H1 (cell line): ENCODE measurements at regions not wholly inside any gene's neighbourhood (a gene's known extent, or its start where the extent isn't known, plus 50 kb on each side); places are given as distances from the start of the nearest gene placed in this dataset.

Experiments
- CTCF ChIA-PET: fragments of 300-600 bp; sonication (Branson Sonifier 250); formaldehyde crosslinking; loops from one replicate; lab custom pipeline; 2021; ENCODE audit not compliant: partially characterized antibody; lab: Charles Lee
- POLR2A ChIA-PET: fragments of 300-600 bp; sonication (Branson Sonifier 250); formaldehyde crosslinking; loops from one replicate; lab custom pipeline; 2021; ENCODE audit warnings: inconsistent platforms; ENCODE audit not compliant: partially characterized antibody; lab: Charles Lee
- DNase-seq, 2 experiments: peaks; one replicate each; pipeline versions ENCODE4 v3.0.0 to v3.0.0-alpha.2; 2010 to 2022; ENCODE audit warnings: low spot score in 2 of 2, low read depth in 1 of 2, mixed read lengths in 1 of 2
- FAIRE-seq: peaks from 2 replicates; lab custom pipeline; 2011; peaks lifted over from hg19 to GRCh38; lab: Jason Lieb, UNC
- H2AFZ ChIP-seq: 2 replicates; pipeline ENCODE4 v1.8.1; 2012; ENCODE audit warnings: low read length, inconsistent platforms
- H2AK5ac ChIP-seq: 2 replicates; pipeline ENCODE4 v1.6.1; 2013; ENCODE audit warnings: low read depth, low read length
- H2BK120ac ChIP-seq: replicated peaks from 2 replicates; pipeline ENCODE3; 2013; ENCODE audit warnings: low read depth, low read length, inconsistent platforms
- H2BK12ac ChIP-seq: 2 replicates; pipeline ENCODE4 v1.6.1; 2013; ENCODE audit warnings: low read depth, low read length
- H2BK15ac ChIP-seq: 2 replicates; pipeline ENCODE4 v1.6.1; 2013; ENCODE audit warnings: low read length
- H2BK20ac ChIP-seq: 2 replicates; pipeline ENCODE4 v1.6.1; 2013; ENCODE audit warnings: low read length
- H2BK5ac ChIP-seq: 2 replicates; pipeline ENCODE4 v1.6.1; 2013; ENCODE audit warnings: low read depth, low read length
- H3K14ac ChIP-seq: 2 replicates; pipeline ENCODE4 v1.6.1; 2013; ENCODE audit warnings: inconsistent platforms; ENCODE audit not compliant: insufficient read length
- H3K18ac ChIP-seq: 2 replicates; pipeline ENCODE4 v1.6.1; 2013; ENCODE audit warnings: low read length; ENCODE audit errors: extremely low read depth
- H3K23ac ChIP-seq: 2 replicates; pipeline ENCODE4 v1.6.1; 2013; ENCODE audit warnings: inconsistent platforms; ENCODE audit not compliant: insufficient read length
- H3K23me2 ChIP-seq: 2 replicates; pipeline ENCODE4 v1.6.1; 2013; ENCODE audit warnings: low read depth, low read length
- H3K27ac ChIP-seq: 2 replicates; pipeline ENCODE4 v1.6.1; 2011; ENCODE audit warnings: low read depth, low read length, inconsistent platforms
- H3K27me3 ChIP-seq, 4 experiments: replicated peaks in 1 of 4; 1 replicate in 1 of 4; 2 replicates in 3 of 4; pipeline versions ENCODE4 v1.6.1 to v1.8.1; 2011 to 2013; ENCODE audit warnings: low read length in 3 of 4, mild to moderate bottlenecking in 3 of 4, inconsistent platforms in 2 of 4, mixed read lengths in 2 of 4, moderate library complexity in 1 of 4; ENCODE audit not compliant: control insufficient read depth in 3 of 4, insufficient read depth in 3 of 4; ENCODE audit errors: extremely low read depth in 1 of 4
- H3K36me3 ChIP-seq, 4 experiments: 2 replicates each; pipeline versions ENCODE4 v1.6.1 to v1.8.1; 2011 to 2013; ENCODE audit warnings: mild to moderate bottlenecking in 4 of 4, low read length in 3 of 4, moderate library complexity in 2 of 4, control low read depth in 1 of 4, inconsistent platforms in 1 of 4; ENCODE audit not compliant: insufficient read depth in 4 of 4, control insufficient read depth in 2 of 4
- H3K4ac ChIP-seq: replicated peaks from 2 replicates; pipeline ENCODE3; 2013; ENCODE audit warnings: low read length, low read depth, mixed read lengths, inconsistent platforms; ENCODE audit not compliant: insufficient read length
- H3K4me1 ChIP-seq, 4 experiments: replicated peaks in 1 of 4; 1 replicate in 1 of 4; 2 replicates in 3 of 4; pipeline versions ENCODE4 v1.6.1 to v1.8.1; 2011 to 2013; ENCODE audit warnings: low read length in 3 of 4, inconsistent platforms in 2 of 4, mixed read lengths in 1 of 4; ENCODE audit not compliant: insufficient read depth in 4 of 4, control insufficient read depth in 3 of 4
- H3K4me2 ChIP-seq, 2 experiments: 2 replicates each; pipeline versions ENCODE4 v1.6.1 to v1.8.1; 2011 to 2013; ENCODE audit warnings: low read depth in 2 of 2, low read length in 2 of 2, control low read depth in 1 of 2, inconsistent platforms in 1 of 2, mild to moderate bottlenecking in 1 of 2; ENCODE audit not compliant: insufficient read depth in 1 of 2
- H3K4me3 ChIP-seq, 4 experiments: fragments of 200-600, 300-600 bp in 1 of 4; sonication (generic), shearing (Covaris generic), sonication (Bioruptor Twin) in 1 of 4; 2 replicates each; pipeline versions ENCODE4 v1.5.1 to v1.8.1; 2011 to 2016; ENCODE audit warnings: low read length in 4 of 4, low read depth in 3 of 4, control low read depth in 2 of 4, inconsistent platforms in 2 of 4, mild to moderate bottlenecking in 2 of 4, mixed read lengths in 1 of 4, moderate library complexity in 1 of 4; ENCODE audit not compliant: insufficient read depth in 2 of 4; ENCODE audit errors: extremely low read depth in 1 of 4
- H3K56ac ChIP-seq: replicated peaks from 2 replicates; pipeline ENCODE3; 2013; ENCODE audit warnings: low read depth, mild to moderate bottlenecking, mixed read lengths, low read length, inconsistent platforms; ENCODE audit not compliant: insufficient read length
- H3K79me1 ChIP-seq: 2 replicates; pipeline ENCODE4 v1.6.1; 2013; ENCODE audit warnings: low read depth, low read length, control low read depth
- H3K79me2 ChIP-seq, 2 experiments: 2 replicates each; pipeline versions ENCODE4 v1.6.1 to v1.8.1; 2012 to 2013; ENCODE audit warnings: low read length in 2 of 2, mild to moderate bottlenecking in 2 of 2, inconsistent platforms in 1 of 2; ENCODE audit not compliant: insufficient read depth in 2 of 2, control insufficient read depth in 1 of 2
- H3K9ac ChIP-seq, 4 experiments: replicated peaks in 1 of 4; 1 replicate in 1 of 4; 2 replicates in 3 of 4; pipeline versions ENCODE4 v1.6.1 to v1.8.1; 2011 to 2013; ENCODE audit warnings: low read depth in 3 of 4, low read length in 3 of 4, control low read depth in 2 of 4, mild to moderate bottlenecking in 2 of 4, moderate library complexity in 2 of 4, inconsistent platforms in 1 of 4; ENCODE audit errors: extremely low read depth in 1 of 4
- H3K9me3 ChIP-seq, 2 experiments: 2 replicates each; pipeline versions ENCODE4 v1.6.1 to v1.8.1; 2012 to 2013; ENCODE audit warnings: mild to moderate bottlenecking in 2 of 2, moderate library complexity in 2 of 2, control low read depth in 1 of 2, inconsistent platforms in 1 of 2, low read depth in 1 of 2, low read length in 1 of 2, mixed read lengths in 1 of 2; ENCODE audit not compliant: insufficient read depth in 2 of 2
- H4K20me1 ChIP-seq, 2 experiments: replicated peaks in 1 of 2; 2 replicates each; pipeline versions ENCODE3 to v1.8.1; 2011 to 2013; ENCODE audit warnings: inconsistent platforms in 2 of 2, low read length in 2 of 2, mild to moderate bottlenecking in 1 of 2; ENCODE audit not compliant: insufficient read depth in 2 of 2, control insufficient read depth in 1 of 2
- H4K5ac ChIP-seq: 2 replicates; pipeline ENCODE4 v1.6.1; 2013; ENCODE audit warnings: low read length, low read depth, mixed read lengths, inconsistent platforms; ENCODE audit not compliant: insufficient read length
- H4K8ac ChIP-seq: 2 replicates; pipeline ENCODE4 v1.8.0; 2013; ENCODE audit warnings: mild to moderate bottlenecking, moderate library complexity, low read length, inconsistent platforms; ENCODE audit not compliant: insufficient read depth; ENCODE audit errors: extremely low read depth
- H4K91ac ChIP-seq: replicated peaks from 2 replicates; pipeline ENCODE3; 2013; ENCODE audit warnings: low read length, mixed read lengths, inconsistent platforms; ENCODE audit not compliant: insufficient read length
- BACH1 ChIP-seq: IDR thresholded peaks from 2 replicates; pipeline ENCODE4 v1.6.1; 2012; ENCODE audit warnings: low read length, improper control_type of control experiment
- FOSL1 ChIP-seq: IDR thresholded peaks from 2 replicates; pipeline ENCODE4 v1.6.1; 2011; ENCODE audit warnings: mild to moderate bottlenecking, low read depth, low read length, moderate library complexity; ENCODE audit not compliant: insufficient read depth
- GABPA ChIP-seq: IDR thresholded peaks from 2 replicates; pipeline ENCODE4 v1.6.1; 2011; ENCODE audit warnings: mild to moderate bottlenecking, low read length, moderate library complexity, borderline replicate concordance; ENCODE audit not compliant: insufficient read depth
- GTF2F1 ChIP-seq: IDR thresholded peaks from 2 replicates; pipeline ENCODE4 v1.6.1; 2012; ENCODE audit warnings: low read depth, low read length, improper control_type of control experiment, borderline replicate concordance
- HDAC2 ChIP-seq, 2 experiments: fragments of 300-600 bp in 1 of 2; sonication (generic) in 1 of 2; IDR thresholded peaks; 2 replicates each; pipeline ENCODE4 v1.6.1; 2011 to 2012; ENCODE audit warnings: low read depth in 2 of 2, low read length in 2 of 2, mild to moderate bottlenecking in 2 of 2, moderate library complexity in 2 of 2, borderline replicate concordance in 1 of 2, inconsistent platforms in 1 of 2
- JUND ChIP-seq: IDR thresholded peaks from 2 replicates; pipeline ENCODE4 v1.6.1; 2011; ENCODE audit warnings: mild to moderate bottlenecking, improper control_type of control experiment, low read length
- RAD21 ChIP-seq, 2 experiments: IDR thresholded peaks in 1 of 2; conservative IDR thresholded peaks in 1 of 2; 2 replicates each; pipeline ENCODE4 v1.6.1; 2011; ENCODE audit warnings: low read depth in 2 of 2, low read length in 2 of 2, improper control_type of control experiment in 1 of 2, inconsistent platforms in 1 of 2, mild to moderate bottlenecking in 1 of 2, moderate library complexity in 1 of 2
- RBBP5 ChIP-seq: IDR thresholded peaks from 2 replicates; pipeline ENCODE4 v1.7.1; 2012; ENCODE audit warnings: low read depth, mild to moderate bottlenecking, inconsistent platforms, low read length, moderate library complexity, borderline replicate concordance
- RXRA ChIP-seq: IDR thresholded peaks from 2 replicates; pipeline ENCODE4 v1.6.1; 2011; ENCODE audit warnings: low read depth, mild to moderate bottlenecking, low read length, moderate library complexity; ENCODE audit not compliant: insufficient read depth
- SP1 ChIP-seq: IDR thresholded peaks from 2 replicates; pipeline ENCODE4 v1.6.1; 2011; ENCODE audit warnings: low read depth, low read length
- SUZ12 ChIP-seq: fragments of 200-600 bp; sonication (generic); IDR thresholded peaks from 2 replicates; pipeline ENCODE4 v1.6.1; 2012; ENCODE audit warnings: mild to moderate bottlenecking, inconsistent platforms, low read length, moderate library complexity, mixed read lengths
- TEAD4 ChIP-seq: IDR thresholded peaks from 2 replicates; pipeline ENCODE4 v1.6.1; 2012; ENCODE audit warnings: low read depth, low read length, inconsistent platforms, mixed read lengths
- ZNF274 ChIP-seq: IDR thresholded peaks from 2 replicates; pipeline ENCODE4 v1.7.0; 2012; ENCODE audit warnings: low read length, borderline replicate concordance; ENCODE audit errors: extremely low read depth
- WGBS, 2 experiments: shearing (Covaris generic) in 1 of 2; methylation state at CpG; one replicate each; pipeline versions ENCODE4 v1.1.6 to v1.1.7; 2013 to 2015; ENCODE audit warnings: low lambda C conversion rate in 2 of 2, mixed read lengths in 2 of 2, inconsistent platforms in 1 of 2, low coverage in 1 of 2, missing lambda C conversion rate in 1 of 2; ENCODE audit not compliant: insufficient replicate concordance in 2 of 2, insufficient coverage in 1 of 2, insufficient read length in 1 of 2; ENCODE audit errors: extremely low coverage in 1 of 2, missing lambda C conversion rate in 1 of 2; 5-methylcytosine and 5-hydroxymethylcytosine counted together
- TF ChIP-seq, protein P1 (sequence below): IDR thresholded peaks from 2 replicates; pipeline ENCODE4 v1.6.1; 2011; ENCODE audit warnings: low read depth, mild to moderate bottlenecking, low read length; ENCODE audit not compliant: insufficient read depth

DNA sequence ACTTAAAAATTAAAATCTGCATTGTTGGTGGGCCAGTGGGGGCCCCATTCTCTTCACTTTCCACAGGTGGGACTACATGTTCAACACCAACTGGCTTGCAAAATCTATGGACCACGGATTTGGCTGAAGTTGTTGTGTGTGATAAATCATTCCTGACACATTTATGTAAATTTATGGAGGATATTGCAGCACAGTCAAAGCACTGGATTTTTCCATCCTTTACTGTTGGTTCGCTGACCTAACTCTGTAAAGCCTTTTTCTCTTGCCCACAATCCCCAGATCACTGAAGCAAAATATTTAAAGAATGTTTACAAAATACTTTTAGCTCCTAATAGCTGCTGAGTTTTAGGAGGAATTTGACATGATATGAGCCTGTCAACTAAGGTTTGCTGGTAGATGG, 219.7 kb upstream of the PRICKLE1 start:
- Histone ChIP-seq H3K36me3 (no peaks in the 10 kb centered on the region), H3K27ac (no peak overlapping the region), H3K23ac (no peak overlapping the region), H4K5ac (no peak overlapping the region), H4K91ac (no peak overlapping the region), H3K4me2 (no peak overlapping the region), H4K8ac (no peak overlapping the region), H2BK15ac (no peak overlapping the region), H2AFZ (no peak overlapping the region), H2BK120ac (no peak overlapping the region), H4K20me1 (no peaks in the 10 kb centered on the region), H3K79me2 (no peaks in the 10 kb centered on the region), H3K4me3 (no peak overlapping the region), H2BK20ac (no peak overlapping the region), H2BK5ac (no peak overlapping the region), H3K4me1 (peaks cover 0 to 3% (median 1%) of the 10 kb centered on the region in 4 experiments; a peak in 3 of 7 replicates), H3K79me1 (no peaks in the 10 kb centered on the region), H3K23me2 (no peaks in the 10 kb centered on the region), H3K27me3 (no peaks in the 10 kb centered on the region; a peak in 1 of 7 replicates), H2AK5ac (no peak overlapping the region), H3K9ac (no peak overlapping the region), H3K18ac (no peak overlapping the region), H3K56ac (no peak overlapping the region), H3K14ac (no peak overlapping the region), H2BK12ac (no peak overlapping the region), H3K4ac (no peak overlapping the region), H3K9me3 (no peaks in the 10 kb centered on the region)
- ChIA-PET POLR2A (no interaction called here), CTCF (no interaction called here)
- FAIRE-seq = no peak
- WGBS, 2 experiments = 81% methylated on average over 2 of the region's 2 CpGs; no CpG with 5 or more reads in 1 of the 2 experiments
- no peak for DNase-seq
- TF ChIP-seq GTF2F1 (no peak), SP1 (no peak), TEAD4 (no peak), RXRA (no peak), JUND (no peak), RBBP5 (no peak), BACH1 (no peak), GABPA (no peak), SUZ12 (no peak), HDAC2 (IDR thresholded peaks at IDR 0.05; ENCODE audit: borderline replicate concordance in 1 of 2, low read depth in 2 of 2, low read length in 2 of 2) (no peak), FOSL1 (no peak), RAD21 (IDR thresholded peaks at IDR 0.05 in 1 of 2, conservative IDR thresholded peaks at IDR 0.05 in 1 of 2; ENCODE audit: low read depth in 2 of 2, low read length in 2 of 2) (no peak), ZNF274 (no peak)
- TF ChIP-seq, protein P1, sequence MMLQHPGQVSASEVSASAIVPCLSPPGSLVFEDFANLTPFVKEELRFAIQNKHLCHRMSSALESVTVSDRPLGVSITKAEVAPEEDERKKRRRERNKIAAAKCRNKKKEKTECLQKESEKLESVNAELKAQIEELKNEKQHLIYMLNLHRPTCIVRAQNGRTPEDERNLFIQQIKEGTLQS = no peak
